Common myeloid progenitor, CD34-positive (primary cell): ENCODE measurements at regions not wholly inside any gene's neighbourhood (a gene's known extent, or its start where the extent isn't known, plus 50 kb on each side); places are given as distances from the start of the nearest gene placed in this dataset.

Source experiments
- CTCF ChIA-PET: fragments of 350-600 bp; sonication (Branson Sonifier 250); formaldehyde crosslinking; loops from one replicate; lab custom pipeline; 2021; ENCODE audit warnings: antibody characterized with exemption; lab: Charles Lee
- POLR2A ChIA-PET: fragments of 350-600 bp; sonication (Branson Sonifier 250); formaldehyde crosslinking; loops from one replicate; lab custom pipeline; 2021; ENCODE audit warnings: antibody characterized with exemption; lab: Charles Lee
- DNase-seq, 3 donors: peaks; one replicate each; pipeline versions ENCODE4 v3.0.0 to v3.0.0-alpha.2; 2013
- H3K27ac ChIP-seq, 2 experiments: 1 replicate in 1 of 2; 2 replicates in 1 of 2; pipeline ENCODE4 v1.7.0; 2013; ENCODE audit warnings: inconsistent platforms in 2 of 2, low read length in 2 of 2, mild to moderate bottlenecking in 2 of 2, low read depth in 1 of 2, moderate library complexity in 1 of 2; ENCODE audit not compliant: severe bottlenecking in 2 of 2, insufficient read depth in 1 of 2, poor library complexity in 1 of 2
- H3K27me3 ChIP-seq, 5 experiments: replicated peaks in 2 of 5; 1 replicate in 3 of 5; 2 replicates in 2 of 5; pipeline versions ENCODE4 v1.6.1 to v1.7.0; 2013; ENCODE audit warnings: low read length in 4 of 5, mild to moderate bottlenecking in 2 of 5, moderate library complexity in 2 of 5, inconsistent platforms in 1 of 5; ENCODE audit not compliant: insufficient read depth in 5 of 5, control insufficient read depth in 4 of 5
- H3K36me3 ChIP-seq, 4 experiments: 1 replicate in 2 of 4; 2 replicates in 2 of 4; pipeline versions ENCODE4 v1.6.1 to v1.7.0; 2013; ENCODE audit warnings: low read length in 3 of 4, control low read depth in 1 of 4, mild to moderate bottlenecking in 1 of 4; ENCODE audit not compliant: control insufficient read depth in 4 of 4, insufficient read depth in 4 of 4
- H3K4me1 ChIP-seq, 4 experiments: 1 replicate in 3 of 4; 2 replicates in 1 of 4; pipeline versions ENCODE4 v1.6.1 to v1.7.1; 2013; ENCODE audit warnings: low read length in 3 of 4, mild to moderate bottlenecking in 3 of 4, control low read depth in 1 of 4, inconsistent platforms in 1 of 4, moderate library complexity in 1 of 4; ENCODE audit not compliant: control insufficient read depth in 4 of 4, insufficient read depth in 4 of 4; ENCODE audit errors: control extremely low read depth in 1 of 4
- H3K4me3 ChIP-seq, 7 experiments: 1 replicate in 4 of 7; 2 replicates in 3 of 7; pipeline versions ENCODE4 v1.5.1 to v1.7.0; 2013; ENCODE audit warnings: mild to moderate bottlenecking in 7 of 7, low read length in 6 of 7, moderate library complexity in 6 of 7, inconsistent platforms in 2 of 7, low read depth in 2 of 7, control low read depth in 1 of 7; ENCODE audit not compliant: insufficient read depth in 4 of 7, control insufficient read depth in 1 of 7; ENCODE audit errors: extremely low read depth in 1 of 7
- H3K9me3 ChIP-seq, 5 experiments: 1 replicate in 4 of 5; 2 replicates in 1 of 5; pipeline versions ENCODE4 v1.6.1 to v1.7.1; 2013; ENCODE audit warnings: low read length in 4 of 5, mild to moderate bottlenecking in 2 of 5, inconsistent platforms in 1 of 5, low read depth in 1 of 5, moderate library complexity in 1 of 5; ENCODE audit not compliant: control insufficient read depth in 4 of 5, insufficient read depth in 2 of 5; ENCODE audit errors: control extremely low read depth in 1 of 5
- WGBS: methylation state at CpG from one replicate; pipeline ENCODE4 v1.1.5; 2013; ENCODE audit not compliant: insufficient coverage; 5-methylcytosine and 5-hydroxymethylcytosine counted together

DNA sequence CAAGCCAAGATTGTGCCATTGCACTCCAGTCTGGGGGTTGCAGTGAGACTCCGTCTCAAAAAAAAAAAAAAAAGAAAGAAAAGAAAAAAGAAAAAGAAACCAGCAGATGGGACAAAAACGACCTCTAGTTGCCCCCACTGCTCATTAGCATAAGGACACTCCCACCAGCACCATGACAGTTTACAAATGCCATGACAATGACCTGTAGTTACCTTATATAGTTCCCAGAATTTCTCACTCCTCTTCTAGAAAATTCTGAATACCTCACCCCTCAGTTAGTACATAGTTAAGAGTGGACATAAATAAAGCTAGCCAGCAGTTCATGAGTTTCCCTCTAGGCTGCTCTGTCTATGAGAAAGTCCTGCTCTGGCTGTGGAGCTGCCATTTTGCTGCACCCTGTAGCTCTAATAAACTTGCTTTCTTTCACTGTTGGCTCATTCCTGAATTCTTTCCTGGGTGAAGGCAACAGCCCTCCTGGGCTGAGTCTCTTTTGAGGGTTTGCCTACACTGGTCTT lies 276.8 kb upstream of the AKR1E2 start:
- ChIA-PET POLR2A (no interaction called here), CTCF (no interaction called here)

DNA sequence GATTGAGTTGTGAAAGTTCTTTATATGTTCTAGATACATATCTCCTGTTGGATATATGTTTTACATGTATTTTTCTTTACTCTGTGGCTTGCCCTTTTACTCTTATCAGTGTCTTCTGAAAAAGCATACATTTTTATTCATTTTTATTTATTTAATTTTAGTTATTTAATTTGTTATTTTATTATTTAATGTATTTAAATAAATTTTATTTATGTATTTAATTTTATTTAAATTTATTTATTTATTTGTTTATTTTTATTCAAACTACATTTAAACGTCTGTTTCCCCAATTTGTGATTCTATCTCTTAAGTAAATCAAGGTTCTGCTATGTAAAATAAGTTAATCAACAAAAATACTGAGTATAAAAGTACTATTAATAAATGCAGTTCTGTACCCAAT lies 279.1 kb upstream of the AKR1E2 start:
- no CpG with 5 or more reads among the region's 1 CpG for WGBS
- H3K36me3 ChIP-seq = no peaks in the 10 kb centered on the region

More for the DNA sequence above, 276.8 kb upstream of the AKR1E2 start:
- no peaks in the 10 kb centered on the region for H3K27me3 ChIP-seq
- no peak for DNase-seq
- 100% methylated on average over 1 of the region's 2 CpGs for WGBS
- H3K4me1 ChIP-seq = peaks cover 0 to 11% (median 5%) of the 10 kb centered on the region in 4 experiments
- H3K9me3 ChIP-seq = no peaks in the 10 kb centered on the region
- no peaks in the 10 kb centered on the region for H3K36me3 ChIP-seq
- H3K27ac ChIP-seq = no peak overlapping the region
- no peak overlapping the region for H3K4me3 ChIP-seq

DNA sequence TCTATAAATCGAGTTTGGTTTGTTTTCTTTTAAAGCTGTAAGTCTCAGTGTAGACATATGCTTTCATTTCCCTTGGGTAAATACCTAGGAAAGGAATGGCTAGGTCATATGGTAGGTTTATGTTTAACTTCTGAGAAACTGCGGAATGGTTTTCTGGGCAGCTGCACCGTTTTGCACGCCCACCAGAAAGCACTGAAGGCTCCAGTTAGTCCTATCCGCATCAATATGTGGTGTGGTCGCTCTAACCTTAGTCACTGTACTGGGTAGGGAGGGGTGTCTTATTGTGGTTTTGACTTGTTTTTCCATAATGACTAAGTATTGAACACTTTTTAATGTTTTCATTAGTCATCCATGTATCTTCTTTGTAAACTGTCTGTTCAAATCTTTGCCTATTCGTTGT lies 279.5 kb upstream of the AKR1E2 start:
- no peak overlapping the region for H3K27ac ChIP-seq
- POLR2A ChIA-PET = no interaction called here
- peaks cover 0 to 6% (median 3%) of the 10 kb centered on the region in 5 experiments for H3K9me3 ChIP-seq
- peaks cover 0 to 14% (median 5%) of the 10 kb centered on the region in 4 experiments for H3K4me1 ChIP-seq
- H3K27me3 ChIP-seq = no peaks in the 10 kb centered on the region
- no peak overlapping the region for H3K4me3 ChIP-seq
- 100% methylated on average over 3 of the region's 7 CpGs for WGBS
- DNase-seq = peak in 1 of 3 donors; percentile 12
- no peaks in the 10 kb centered on the region for H3K36me3 ChIP-seq
- CTCF ChIA-PET = no interaction called here

More for the DNA sequence above, 279.1 kb upstream of the AKR1E2 start:
- H3K27ac ChIP-seq = no peak overlapping the region
- peaks cover 0 to 2% (median 0%) of the 10 kb centered on the region in 5 experiments for H3K9me3 ChIP-seq
- DNase-seq = no peak
- POLR2A ChIA-PET = no interaction called here
- CTCF ChIA-PET = no interaction called here
- no peaks in the 10 kb centered on the region for H3K27me3 ChIP-seq
- no peak overlapping the region for H3K4me3 ChIP-seq
- H3K4me1 ChIP-seq = peaks cover 0 to 14% (median 5%) of the 10 kb centered on the region in 4 experiments

DNA sequence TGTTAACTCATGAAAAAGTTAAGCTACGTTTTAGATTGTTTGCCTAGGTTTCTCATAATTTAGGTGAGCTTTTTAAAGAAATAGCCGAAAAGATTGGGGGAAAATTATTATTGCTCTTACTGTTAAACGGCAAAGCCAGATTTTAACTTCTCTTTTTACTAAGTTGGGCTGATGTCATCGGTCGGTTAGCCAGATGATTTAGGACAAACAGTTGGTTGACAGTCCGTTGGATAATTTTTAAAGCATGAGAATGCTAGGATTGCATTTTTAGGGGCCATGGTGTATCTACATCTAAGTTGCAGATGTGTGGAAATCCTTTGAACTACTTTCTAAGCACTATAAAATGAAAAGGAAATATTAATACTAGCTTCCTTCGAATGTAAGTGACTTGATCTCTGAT lies 280.9 kb upstream of the AKR1E2 start:
- DNase-seq = peak; percentile 29 to 87 (median 82)
- Histone ChIP-seq H3K36me3 (no peaks in the 10 kb centered on the region), H3K27me3 (no peaks in the 10 kb centered on the region), H3K9me3 (peaks cover 3 to 15% (median 8%) of the 10 kb centered on the region in 5 experiments), H3K4me3 (peak overlapping the region in 1 of 7 experiments; percentile 48), H3K4me1 (peaks cover 0 to 14% (median 5%) of the 10 kb centered on the region in 4 experiments), H3K27ac (no peak overlapping the region)
- ChIA-PET POLR2A (no interaction called here), CTCF (interaction anchor here (0.7 kb wide), 1 partner anchor 479 kb away, joined by 3 read pairs; no protein-coding TSS in a partner anchor)
- 0% methylated on average over 4 of the region's 7 CpGs for WGBS

DNA sequence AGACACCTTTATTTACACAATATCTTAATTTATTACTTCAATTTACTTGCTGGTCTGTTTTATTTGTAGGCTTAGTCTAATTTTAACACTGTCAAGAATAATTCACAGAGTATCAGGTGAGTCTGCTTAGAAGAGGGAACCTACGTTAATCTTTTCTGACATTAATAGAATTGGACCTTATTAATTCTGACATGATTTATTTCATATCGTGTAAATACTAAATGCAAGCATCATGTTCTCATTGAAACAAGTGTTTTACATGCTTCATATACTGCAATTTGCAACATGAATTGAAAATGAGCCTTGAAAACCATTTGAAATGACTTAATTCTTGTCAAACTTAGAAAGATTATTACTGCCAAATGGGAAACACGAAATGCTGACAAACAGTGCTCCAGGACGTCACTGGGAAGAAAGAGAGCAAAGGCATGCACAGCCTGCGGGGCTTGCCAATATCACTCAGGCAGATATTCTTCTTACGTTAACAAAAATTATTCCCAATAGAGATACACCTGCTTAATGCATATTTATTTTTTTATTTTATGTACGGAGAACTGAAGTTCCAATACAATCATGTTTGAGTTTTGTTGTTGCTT lies 282.0 kb upstream of the AKR1E2 start:
- peaks cover 0 to 14% (median 5%) of the 10 kb centered on the region in 4 experiments for H3K4me1 ChIP-seq
- peaks cover 5 to 24% (median 8%) of the 10 kb centered on the region in 5 experiments for H3K9me3 ChIP-seq
- H3K4me3 ChIP-seq = no peak overlapping the region
- H3K27ac ChIP-seq = no peak overlapping the region
- WGBS = 87% methylated on average over 2 of the region's 7 CpGs
- H3K36me3 ChIP-seq = no peaks in the 10 kb centered on the region
- H3K27me3 ChIP-seq = no peaks in the 10 kb centered on the region
- ChIA-PET CTCF (no interaction called here), POLR2A (no interaction called here)
- no peak for DNase-seq

DNA sequence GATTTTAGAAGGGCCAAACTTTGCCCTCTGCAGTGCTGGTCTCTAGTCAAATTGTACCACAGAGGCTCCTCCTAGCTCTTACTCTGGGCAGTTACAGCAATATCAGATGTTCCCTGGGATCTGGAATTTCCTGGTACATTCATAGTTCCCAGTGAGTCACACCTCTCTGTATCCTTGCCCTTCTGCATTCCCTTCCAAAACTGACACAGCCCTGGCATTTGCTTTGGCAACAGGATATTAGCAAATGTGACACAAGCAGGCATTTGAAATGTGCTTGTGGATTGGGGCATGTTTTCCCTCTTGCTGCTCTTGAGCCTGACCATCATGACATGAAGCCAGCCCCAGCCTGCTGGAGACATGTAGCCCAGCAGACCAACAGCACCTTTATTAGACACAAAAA lies 284.7 kb upstream of the AKR1E2 start:
- Histone ChIP-seq H3K9me3 (peaks cover 8 to 37% (median 10%) of the 10 kb centered on the region in 5 experiments), H3K4me1 (peaks cover 0 to 14% (median 5%) of the 10 kb centered on the region in 4 experiments), H3K27ac (no peak overlapping the region), H3K4me3 (no peak overlapping the region), H3K36me3 (no peaks in the 10 kb centered on the region), H3K27me3 (no peaks in the 10 kb centered on the region)
- ChIA-PET POLR2A (no interaction called here), CTCF (no interaction called here)
- DNase-seq = no peak

DNA sequence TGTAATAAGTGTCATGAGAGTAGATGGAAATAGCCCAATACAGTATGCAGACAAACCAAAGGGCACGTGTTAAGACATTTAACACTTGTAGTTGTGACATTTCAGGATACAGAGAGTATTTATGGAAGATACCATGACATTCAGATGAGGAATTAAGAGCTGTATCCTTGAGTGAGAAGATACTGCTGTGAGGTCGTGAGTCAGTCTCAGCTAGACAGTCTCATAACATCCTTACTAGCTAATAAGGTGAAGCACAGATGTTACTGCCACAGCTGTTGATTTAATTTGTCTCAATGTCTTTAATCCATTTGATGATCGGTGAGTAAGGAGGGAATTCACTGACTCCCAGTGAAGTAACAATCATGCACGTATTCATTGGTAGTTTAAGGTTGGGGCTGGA lies 288.0 kb upstream of the AKR1E2 start:
- ChIA-PET POLR2A (no interaction called here), CTCF (no interaction called here)
- Histone ChIP-seq H3K27ac (no peak overlapping the region), H3K36me3 (no peaks in the 10 kb centered on the region), H3K4me1 (peaks cover 0 to 3% (median 0%) of the 10 kb centered on the region in 4 experiments), H3K9me3 (peaks cover 8 to 41% (median 10%) of the 10 kb centered on the region in 5 experiments), H3K27me3 (no peaks in the 10 kb centered on the region), H3K4me3 (no peak overlapping the region)
- no peak for DNase-seq
- 96% methylated on average over 3 of the region's 4 CpGs for WGBS
